Common myeloid progenitor, CD34-positive (primary cell): ENCODE measurements at regions not wholly inside any gene's neighbourhood (a gene's known extent, or its start where the extent isn't known, plus 50 kb on each side); places are given as distances from the start of the nearest gene placed in this dataset.

Experiments
- CTCF ChIA-PET: fragments of 350-600 bp; sonication (Branson Sonifier 250); formaldehyde crosslinking; loops from one replicate; lab custom pipeline; 2021; ENCODE audit warnings: antibody characterized with exemption; lab: Charles Lee
- POLR2A ChIA-PET: fragments of 350-600 bp; sonication (Branson Sonifier 250); formaldehyde crosslinking; loops from one replicate; lab custom pipeline; 2021; ENCODE audit warnings: antibody characterized with exemption; lab: Charles Lee
- DNase-seq, 3 donors: peaks; one replicate each; pipeline versions ENCODE4 v3.0.0 to v3.0.0-alpha.2; 2013
- H3K27ac ChIP-seq, 2 experiments: 1 replicate in 1 of 2; 2 replicates in 1 of 2; pipeline ENCODE4 v1.7.0; 2013; ENCODE audit warnings: inconsistent platforms in 2 of 2, low read length in 2 of 2, mild to moderate bottlenecking in 2 of 2, low read depth in 1 of 2, moderate library complexity in 1 of 2; ENCODE audit not compliant: severe bottlenecking in 2 of 2, insufficient read depth in 1 of 2, poor library complexity in 1 of 2
- H3K27me3 ChIP-seq, 5 experiments: replicated peaks in 2 of 5; 1 replicate in 3 of 5; 2 replicates in 2 of 5; pipeline versions ENCODE4 v1.6.1 to v1.7.0; 2013; ENCODE audit warnings: low read length in 4 of 5, mild to moderate bottlenecking in 2 of 5, moderate library complexity in 2 of 5, inconsistent platforms in 1 of 5; ENCODE audit not compliant: insufficient read depth in 5 of 5, control insufficient read depth in 4 of 5
- H3K36me3 ChIP-seq, 4 experiments: 1 replicate in 2 of 4; 2 replicates in 2 of 4; pipeline versions ENCODE4 v1.6.1 to v1.7.0; 2013; ENCODE audit warnings: low read length in 3 of 4, control low read depth in 1 of 4, mild to moderate bottlenecking in 1 of 4; ENCODE audit not compliant: control insufficient read depth in 4 of 4, insufficient read depth in 4 of 4
- H3K4me1 ChIP-seq, 4 experiments: 1 replicate in 3 of 4; 2 replicates in 1 of 4; pipeline versions ENCODE4 v1.6.1 to v1.7.1; 2013; ENCODE audit warnings: low read length in 3 of 4, mild to moderate bottlenecking in 3 of 4, control low read depth in 1 of 4, inconsistent platforms in 1 of 4, moderate library complexity in 1 of 4; ENCODE audit not compliant: control insufficient read depth in 4 of 4, insufficient read depth in 4 of 4; ENCODE audit errors: control extremely low read depth in 1 of 4
- H3K4me3 ChIP-seq, 7 experiments: 1 replicate in 4 of 7; 2 replicates in 3 of 7; pipeline versions ENCODE4 v1.5.1 to v1.7.0; 2013; ENCODE audit warnings: mild to moderate bottlenecking in 7 of 7, low read length in 6 of 7, moderate library complexity in 6 of 7, inconsistent platforms in 2 of 7, low read depth in 2 of 7, control low read depth in 1 of 7; ENCODE audit not compliant: insufficient read depth in 4 of 7, control insufficient read depth in 1 of 7; ENCODE audit errors: extremely low read depth in 1 of 7
- H3K9me3 ChIP-seq, 5 experiments: 1 replicate in 4 of 5; 2 replicates in 1 of 5; pipeline versions ENCODE4 v1.6.1 to v1.7.1; 2013; ENCODE audit warnings: low read length in 4 of 5, mild to moderate bottlenecking in 2 of 5, inconsistent platforms in 1 of 5, low read depth in 1 of 5, moderate library complexity in 1 of 5; ENCODE audit not compliant: control insufficient read depth in 4 of 5, insufficient read depth in 2 of 5; ENCODE audit errors: control extremely low read depth in 1 of 5
- WGBS: methylation state at CpG from one replicate; pipeline ENCODE4 v1.1.5; 2013; ENCODE audit not compliant: insufficient coverage; 5-methylcytosine and 5-hydroxymethylcytosine counted together

- DNase-seq: no peak
- Histone ChIP-seq H3K4me3 (no peak overlapping the region), H3K36me3 (no peaks in the 10 kb centered on the region), H3K27me3 (no peaks in the 10 kb centered on the region), H3K4me1 (no peaks in the 10 kb centered on the region), H3K9me3 (peaks cover 0 to 4% (median 0%) of the 10 kb centered on the region in 5 experiments), H3K27ac (no peak overlapping the region)
- POLR2A ChIA-PET: no interaction called here
- CTCF ChIA-PET: no interaction called here
These were observed 98.3 kb upstream of the ANKRD50 start for GRCh38 chr4:124810827-124811226.

DNA sequence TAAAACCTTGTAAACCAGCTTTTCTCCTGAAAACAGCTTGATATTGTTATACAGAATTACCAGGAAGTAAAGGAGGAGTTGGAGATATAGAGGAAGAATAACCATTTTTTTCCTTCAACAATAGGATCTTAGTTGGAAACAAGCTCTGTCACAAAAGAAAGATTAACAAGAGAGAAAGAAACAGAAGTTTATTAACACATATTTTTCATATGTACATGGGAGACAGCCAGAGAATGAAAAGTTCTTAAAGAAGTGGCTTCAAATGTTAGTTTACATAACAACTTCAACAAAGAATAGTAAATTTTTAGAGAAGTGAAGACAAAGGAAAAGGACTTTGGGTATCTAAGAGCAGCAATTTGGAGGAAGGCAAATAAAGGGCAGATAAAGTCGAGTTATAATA, 94.9 kb upstream of the ANKRD50 start:
- ChIA-PET POLR2A (no interaction called here), CTCF (no interaction called here)
- Histone ChIP-seq H3K36me3 (no peaks in the 10 kb centered on the region), H3K27me3 (no peaks in the 10 kb centered on the region), H3K9me3 (peaks cover 0 to 4% (median 0%) of the 10 kb centered on the region in 5 experiments), H3K4me1 (no peaks in the 10 kb centered on the region), H3K27ac (no peak overlapping the region), H3K4me3 (no peak overlapping the region)
- 86% methylated on average over 1 of the region's 1 CpG for WGBS
- no peak for DNase-seq

GRCh38 chr4:124806403-124806802, 93.9 kb upstream of the ANKRD50 start:
- Histone ChIP-seq H3K4me3 (no peak overlapping the region), H3K9me3 (no peaks in the 10 kb centered on the region), H3K36me3 (no peaks in the 10 kb centered on the region), H3K27ac (no peak overlapping the region), H3K27me3 (no peaks in the 10 kb centered on the region), H3K4me1 (no peaks in the 10 kb centered on the region)
- POLR2A ChIA-PET: no interaction called here
- DNase-seq: no peak
- CTCF ChIA-PET: no interaction called here
- WGBS: 100% methylated on average over 2 of the region's 2 CpGs

DNA sequence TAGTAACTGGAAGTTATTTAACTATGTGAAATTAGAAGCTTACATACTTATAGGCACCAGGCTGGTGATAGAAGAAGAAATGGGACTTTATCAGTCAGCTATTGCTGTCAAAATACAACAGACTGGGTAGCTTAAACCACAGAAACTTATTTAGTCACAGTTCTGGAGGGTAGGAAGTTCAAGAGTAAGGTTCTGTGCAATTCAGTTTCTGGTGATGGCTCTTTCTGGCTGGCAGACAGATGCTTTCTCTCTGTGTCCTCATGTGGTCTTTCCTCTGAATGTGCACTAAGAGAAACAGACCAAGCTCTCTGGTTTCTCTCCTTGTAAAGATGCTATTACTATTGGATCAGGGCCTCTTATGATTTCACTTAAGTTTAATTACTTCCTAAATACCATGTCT, 92.1 kb upstream of the ANKRD50 start:
- DNase-seq: no peak
- Histone ChIP-seq H3K27ac (no peak overlapping the region), H3K36me3 (no peaks in the 10 kb centered on the region), H3K9me3 (no peaks in the 10 kb centered on the region), H3K4me1 (no peaks in the 10 kb centered on the region), H3K4me3 (no peak overlapping the region), H3K27me3 (no peaks in the 10 kb centered on the region)
- CTCF ChIA-PET: no interaction called here
- POLR2A ChIA-PET: no interaction called here

GRCh38 chr4:124804041-124804440, 91.5 kb upstream of the ANKRD50 start:
- Histone ChIP-seq H3K9me3 (no peaks in the 10 kb centered on the region), H3K36me3 (no peaks in the 10 kb centered on the region), H3K4me1 (no peaks in the 10 kb centered on the region), H3K27me3 (no peaks in the 10 kb centered on the region), H3K27ac (no peak overlapping the region), H3K4me3 (no peak overlapping the region)
- CTCF ChIA-PET: no interaction called here
- DNase-seq: no peak
- POLR2A ChIA-PET: no interaction called here
- WGBS: 100% methylated on average over 3 of the region's 4 CpGs

DNA sequence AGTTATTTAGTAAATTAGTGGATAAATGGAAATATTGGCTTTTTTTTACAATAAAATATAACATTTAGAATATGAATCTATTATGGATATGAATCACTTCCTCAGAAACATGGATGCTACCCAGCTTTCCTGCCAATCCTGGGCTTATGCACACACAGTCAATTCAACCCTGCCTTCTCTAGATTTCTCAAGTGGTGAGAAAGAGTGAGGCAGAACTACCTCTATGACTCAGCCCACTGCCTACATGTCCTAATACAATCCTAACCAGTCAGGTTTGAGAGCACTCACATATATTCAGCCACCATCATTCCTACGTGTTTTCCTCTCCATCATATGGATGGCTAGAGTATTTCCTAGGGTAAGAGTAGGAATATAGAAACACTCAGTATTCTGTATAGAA, 91.1 kb upstream of the ANKRD50 start:
- CTCF ChIA-PET: no interaction called here
- Histone ChIP-seq H3K27me3 (no peaks in the 10 kb centered on the region), H3K9me3 (no peaks in the 10 kb centered on the region), H3K4me3 (no peak overlapping the region), H3K27ac (no peak overlapping the region), H3K4me1 (no peaks in the 10 kb centered on the region), H3K36me3 (no peaks in the 10 kb centered on the region)
- POLR2A ChIA-PET: no interaction called here
- no CpG with 5 or more reads among the region's 1 CpG for WGBS
- no peak for DNase-seq

DNA sequence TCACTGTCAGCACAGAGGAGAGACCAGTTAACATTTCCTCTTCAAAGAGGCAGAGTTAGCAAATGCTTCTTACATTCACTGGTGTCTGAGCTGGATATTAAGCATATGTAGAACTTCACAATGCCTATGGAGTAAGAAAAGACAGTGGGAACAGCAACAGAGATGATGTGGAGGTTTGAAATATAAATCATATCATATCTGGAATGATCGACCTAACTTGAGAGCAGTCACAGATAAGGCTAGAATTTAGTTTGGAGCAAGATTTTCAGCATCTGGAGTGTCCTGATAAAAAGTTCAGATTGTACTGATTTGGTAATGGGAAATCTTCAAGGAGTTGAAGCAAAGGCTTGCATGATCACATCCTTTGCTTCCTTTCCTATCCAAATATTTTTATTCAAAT, 90.5 kb upstream of the ANKRD50 start:
- CTCF ChIA-PET: no interaction called here
- Histone ChIP-seq H3K4me1 (no peaks in the 10 kb centered on the region), H3K36me3 (no peaks in the 10 kb centered on the region), H3K9me3 (no peaks in the 10 kb centered on the region), H3K27me3 (no peaks in the 10 kb centered on the region), H3K4me3 (no peak overlapping the region), H3K27ac (no peak overlapping the region)
- WGBS: 100% methylated on average over 1 of the region's 1 CpG
- POLR2A ChIA-PET: no interaction called here
- DNase-seq: no peak
